ENCODE measurements at regions not wholly inside any gene's neighbourhood (a gene's known extent, or its start where the extent isn't known, plus 50 kb on each side); places are given as distances from the start of the nearest gene placed in this dataset.
A peak's percentile ranks its signal among the peaks of the same experiment; 100 is the strongest.

DNA sequence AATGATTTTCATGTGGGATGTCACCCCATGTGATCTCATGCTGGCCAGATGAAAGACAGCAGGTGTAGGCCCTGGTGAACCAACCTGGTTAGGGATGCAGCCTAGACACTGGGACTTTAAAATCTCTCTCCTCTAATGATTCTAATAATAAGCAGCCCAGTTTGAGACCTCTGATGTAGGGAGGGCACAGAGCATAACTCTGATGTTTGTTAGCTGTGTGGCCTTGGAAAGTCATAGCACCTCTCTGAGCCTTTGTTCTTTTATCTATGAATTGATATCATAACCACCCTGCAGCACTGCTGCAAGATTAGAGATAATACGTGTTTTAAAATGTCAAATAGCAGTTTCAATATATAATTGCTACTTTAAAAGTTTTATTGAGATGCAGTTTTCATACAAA is 106.0 kb downstream of the RPL22L1 start:
- no peak for DNase-seq
- WGBS, 2 donors, result 90 to 92% methylated on average over 1 of the region's 1 CpG
- ATAC-seq (ENCODE audit: low FRiP score in 2 of 2), result no peak
- TF ChIP-seq EP300 (IDR thresholded peaks at IDR 0.05) (no peak), POLR2AphosphoS5 (IDR thresholded peaks at IDR 0.05) (no peak), POLR2A (IDR thresholded peaks at IDR 0.05) (no peak)
- TF ChIP-seq, protein P1, sequence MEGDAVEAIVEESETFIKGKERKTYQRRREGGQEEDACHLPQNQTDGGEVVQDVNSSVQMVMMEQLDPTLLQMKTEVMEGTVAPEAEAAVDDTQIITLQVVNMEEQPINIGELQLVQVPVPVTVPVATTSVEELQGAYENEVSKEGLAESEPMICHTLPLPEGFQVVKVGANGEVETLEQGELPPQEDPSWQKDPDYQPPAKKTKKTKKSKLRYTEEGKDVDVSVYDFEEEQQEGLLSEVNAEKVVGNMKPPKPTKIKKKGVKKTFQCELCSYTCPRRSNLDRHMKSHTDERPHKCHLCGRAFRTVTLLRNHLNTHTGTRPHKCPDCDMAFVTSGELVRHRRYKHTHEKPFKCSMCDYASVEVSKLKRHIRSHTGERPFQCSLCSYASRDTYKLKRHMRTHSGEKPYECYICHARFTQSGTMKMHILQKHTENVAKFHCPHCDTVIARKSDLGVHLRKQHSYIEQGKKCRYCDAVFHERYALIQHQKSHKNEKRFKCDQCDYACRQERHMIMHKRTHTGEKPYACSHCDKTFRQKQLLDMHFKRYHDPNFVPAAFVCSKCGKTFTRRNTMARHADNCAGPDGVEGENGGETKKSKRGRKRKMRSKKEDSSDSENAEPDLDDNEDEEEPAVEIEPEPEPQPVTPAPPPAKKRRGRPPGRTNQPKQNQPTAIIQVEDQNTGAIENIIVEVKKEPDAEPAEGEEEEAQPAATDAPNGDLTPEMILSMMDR (IDR thresholded peaks at IDR 0.05), result no peak
- Histone ChIP-seq H3K4me1 (no peaks in the 10 kb centered on the region), H3K27ac (no peak overlapping the region), H3K9me3 (no peaks in the 10 kb centered on the region), H3K27me3 (no peaks in the 10 kb centered on the region), H3K4me3 (no peak overlapping the region), H3K36me3 (no peaks in the 10 kb centered on the region)

GRCh38 chr3:170762064-170762463 is 107.9 kb downstream of the RPL22L1 start:
- no peaks in the 10 kb centered on the region for H3K27me3 ChIP-seq
- H3K4me1 ChIP-seq, result no peaks in the 10 kb centered on the region
- no peak for TF ChIP-seq EP300 (IDR thresholded peaks at IDR 0.05)
- H3K4me3 ChIP-seq, result no peak overlapping the region
- no peaks in the 10 kb centered on the region for H3K9me3 ChIP-seq
- no peaks in the 10 kb centered on the region for H3K36me3 ChIP-seq
- 94 to 95% methylated on average over 2 of the region's 2 CpGs for WGBS, 2 donors
- DNase-seq (no peak), ATAC-seq (ENCODE audit: low FRiP score in 2 of 2) (peak in 1 of 2 donors; percentile 53)
- H3K27ac ChIP-seq, result no peak overlapping the region

DNA sequence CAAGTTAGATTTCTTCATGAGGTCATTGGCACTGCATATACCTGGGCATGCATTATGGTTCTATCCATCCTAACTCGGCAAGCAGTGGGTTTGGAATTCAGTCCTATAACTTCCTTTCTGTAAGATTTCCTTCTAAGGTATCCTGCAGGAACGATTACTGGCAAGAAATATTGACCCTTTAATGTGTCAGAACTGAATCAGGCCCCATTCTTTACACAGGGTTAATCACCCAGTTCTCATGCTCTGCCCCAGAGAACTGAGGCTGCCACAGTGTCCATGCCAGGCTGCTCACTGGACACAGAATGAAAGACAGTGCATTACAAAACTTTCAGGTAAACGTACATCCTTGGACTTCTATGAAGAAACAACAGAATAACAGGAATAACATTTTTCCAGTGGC is 108.9 kb downstream of the RPL22L1 start:
- WGBS, 2 donors, result 66 to 72% methylated on average over 3 of the region's 3 CpGs
- TF ChIP-seq EP300 (IDR thresholded peaks at IDR 0.05) (no peak), POLR2A (IDR thresholded peaks at IDR 0.05) (no peak), POLR2AphosphoS5 (IDR thresholded peaks at IDR 0.05) (no peak)
- TF ChIP-seq, protein P1 (IDR thresholded peaks at IDR 0.05), result no peak
- Histone ChIP-seq H3K27ac (no peak overlapping the region), H3K27me3 (no peaks in the 10 kb centered on the region), H3K9me3 (no peaks in the 10 kb centered on the region), H3K4me3 (no peak overlapping the region), H3K36me3 (no peaks in the 10 kb centered on the region), H3K4me1 (no peaks in the 10 kb centered on the region)
- no peak for DNase-seq
- no peak for ATAC-seq (ENCODE audit: low FRiP score in 2 of 2)

GRCh38 chr3:170760174-170760526 is 109.8 kb downstream of the RPL22L1 start:
- no peaks in the 10 kb centered on the region for H3K27me3 ChIP-seq
- H3K27ac ChIP-seq, result no peak overlapping the region
- no peaks in the 10 kb centered on the region for H3K36me3 ChIP-seq
- H3K4me3 ChIP-seq, result no peak overlapping the region
- WGBS, 2 donors, result 78 to 84% methylated on average over 1 of the region's 1 CpG
- no peak for DNase-seq
- no peak for ATAC-seq (ENCODE audit: low FRiP score in 2 of 2)
- H3K4me1 ChIP-seq, result no peaks in the 10 kb centered on the region
- TF ChIP-seq POLR2AphosphoS5 (IDR thresholded peaks at IDR 0.05) (no peak), POLR2A (IDR thresholded peaks at IDR 0.05) (no peak), EP300 (IDR thresholded peaks at IDR 0.05) (no peak)
- TF ChIP-seq, protein P1 (IDR thresholded peaks at IDR 0.05), result no peak
- no peaks in the 10 kb centered on the region for H3K9me3 ChIP-seq

- no peaks in the 10 kb centered on the region for H3K27me3 ChIP-seq
- H3K4me1 ChIP-seq, result no peaks in the 10 kb centered on the region
- ATAC-seq (ENCODE audit: low FRiP score in 2 of 2) (no peak), DNase-seq (no peak)
- TF ChIP-seq, protein P1 (IDR thresholded peaks at IDR 0.05), result no peak
- TF ChIP-seq EP300 (IDR thresholded peaks at IDR 0.05) (no peak), POLR2A (IDR thresholded peaks at IDR 0.05) (no peak), POLR2AphosphoS5 (IDR thresholded peaks at IDR 0.05) (no peak)
- no peaks in the 10 kb centered on the region for H3K36me3 ChIP-seq
- H3K27ac ChIP-seq, result no peak overlapping the region
- H3K4me3 ChIP-seq, result no peak overlapping the region
- 71 to 73% methylated on average over 5 of the region's 5 CpGs for WGBS, 2 donors
- no peaks in the 10 kb centered on the region for H3K9me3 ChIP-seq
These were observed 110.4 kb downstream of the RPL22L1 start for GRCh38 chr3:170759511-170760173.

Data from upper lobe of left lung (tissue), 6 donors.